GM18499 (cell line): ENCODE measurements at regions not wholly inside any gene's neighbourhood (a gene's known extent, or its start where the extent isn't known, plus 50 kb on each side); places are given as distances from the start of the nearest gene placed in this dataset.
"Not testable (repeated sequence)": the region's sequence is repeated elsewhere in the genome, so short reads cannot be mapped to it uniquely, and the experiment has no call there.

Source experiments
- ATAC-seq: cut with Tn5 transposase; IDR thresholded peaks from one replicate; pipeline ENCODE4 v1.9.1; 2021; ENCODE audit warnings: moderate number of reproducible peaks; ENCODE audit not compliant: insufficient read depth, unreplicated experiment

DNA sequence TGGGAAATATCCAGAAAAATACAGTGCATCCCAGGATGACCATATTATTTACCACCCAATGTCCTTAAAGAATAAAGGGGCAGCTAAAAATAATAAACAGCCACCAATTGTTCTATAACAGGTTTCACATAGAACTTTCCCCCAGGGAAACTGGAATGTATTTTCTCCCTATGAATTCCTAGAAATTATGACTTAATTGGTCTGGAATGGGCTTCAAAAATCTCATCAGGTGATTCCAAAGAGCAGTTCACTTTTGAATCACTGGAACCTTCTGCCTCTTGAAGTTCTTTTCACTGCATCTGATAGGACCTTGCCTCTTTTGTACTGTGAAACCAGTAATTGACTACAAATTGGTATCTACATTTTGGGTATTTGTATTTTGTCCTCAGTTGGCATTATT, 119.3 kb downstream of the ZNF330 start:
- no peak for ATAC-seq

GRCh38 chr4:141340458-141340857, 119.8 kb downstream of the ZNF330 start:
- ATAC-seq = no peak

DNA sequence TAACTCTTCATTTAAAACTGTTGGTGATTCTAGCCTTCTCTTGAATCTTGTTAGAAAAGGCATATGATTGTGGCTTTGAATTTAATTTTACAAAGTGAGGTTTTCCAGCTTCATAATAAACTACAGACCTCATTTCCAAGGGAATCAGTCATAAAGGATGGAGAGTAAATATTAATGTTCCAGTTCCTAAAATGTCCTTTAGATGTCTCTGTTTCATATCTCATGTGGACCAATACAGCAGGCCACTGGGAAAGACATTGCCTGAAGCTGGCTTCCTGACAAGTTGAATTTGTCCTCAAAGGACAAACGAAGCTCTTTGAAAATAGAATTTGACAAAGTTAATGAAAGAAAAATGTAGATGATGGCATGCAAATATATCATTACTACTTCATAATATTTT, 125.4 kb downstream of the ZNF330 start:
- ATAC-seq = no peak

GRCh38 chr4:141347684-141348083, 127.0 kb downstream of the ZNF330 start:
- no peak for ATAC-seq

DNA sequence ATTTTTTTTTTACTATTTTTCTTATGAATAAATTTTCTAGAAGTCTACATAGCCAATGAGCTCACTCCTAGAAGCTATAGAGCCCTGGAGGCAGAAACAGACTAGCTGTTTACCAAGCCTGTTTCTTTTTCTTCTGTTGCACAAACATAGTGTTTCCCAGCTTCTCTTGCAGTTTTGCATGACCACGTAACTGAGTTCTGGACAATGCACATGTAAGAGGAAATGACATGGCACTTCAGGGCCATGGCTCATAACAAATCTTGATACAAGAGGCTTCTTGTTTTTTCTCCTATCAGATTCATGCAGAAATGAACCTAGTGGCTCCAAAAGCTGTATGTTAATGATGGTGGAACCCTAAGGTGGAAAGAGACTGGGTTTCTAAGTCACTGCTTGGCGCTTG, 127.4 kb downstream of the ZNF330 start:
- no peak for ATAC-seq

- ATAC-seq = no peak
These were observed 127.9 kb downstream of the ZNF330 start for GRCh38 chr4:141348573-141348972.

DNA sequence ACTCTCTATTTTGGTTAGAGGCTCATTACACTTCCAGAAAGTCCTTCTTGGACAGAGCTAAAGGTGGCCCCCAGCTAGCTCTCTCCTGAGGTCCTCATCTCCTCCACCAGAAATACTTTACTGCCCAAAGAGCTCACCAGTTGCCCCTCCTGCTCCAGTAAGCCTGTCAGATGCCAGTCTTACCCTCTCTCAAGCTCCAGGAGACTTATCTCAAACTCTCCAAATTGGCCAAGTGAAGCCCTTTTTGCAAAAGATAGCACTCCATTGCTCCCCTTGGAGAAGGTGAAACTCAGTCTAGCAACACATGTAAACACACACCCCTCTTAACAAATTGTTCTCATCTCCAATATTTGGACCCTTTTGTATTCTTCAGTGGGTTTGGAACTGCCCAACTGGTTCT, 128.5 kb downstream of the ZNF330 start:
- ATAC-seq = no peak

- no peak for ATAC-seq
These were observed 129.6 kb downstream of the ZNF330 start for GRCh38 chr4:141350122-141350905.

DNA sequence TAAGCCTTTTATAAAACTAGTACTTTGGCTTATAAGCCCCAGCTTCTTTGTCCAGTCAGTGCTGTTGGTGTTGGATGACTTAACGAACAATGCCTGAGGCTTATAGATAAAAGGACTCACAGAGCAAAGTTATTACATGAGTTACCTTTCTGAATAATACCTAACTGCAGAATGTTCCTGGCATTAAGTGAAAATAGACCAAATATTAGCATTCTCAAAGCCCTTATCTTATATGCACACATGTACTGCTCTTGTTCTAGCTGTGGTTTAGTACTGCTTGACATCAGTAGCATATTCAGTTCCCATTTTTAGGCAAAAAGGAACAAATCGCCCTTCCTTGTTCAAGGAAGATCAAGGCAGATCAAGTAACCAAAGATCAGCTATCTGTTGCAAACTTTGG, 131.6 kb downstream of the ZNF330 start:
- ATAC-seq = no peak

GRCh38 chr4:141352909-141353525, 132.3 kb downstream of the ZNF330 start:
- no peak for ATAC-seq

GRCh38 chr4:141356321-141356962, 135.7 kb downstream of the ZNF330 start:
- no peak for ATAC-seq

DNA sequence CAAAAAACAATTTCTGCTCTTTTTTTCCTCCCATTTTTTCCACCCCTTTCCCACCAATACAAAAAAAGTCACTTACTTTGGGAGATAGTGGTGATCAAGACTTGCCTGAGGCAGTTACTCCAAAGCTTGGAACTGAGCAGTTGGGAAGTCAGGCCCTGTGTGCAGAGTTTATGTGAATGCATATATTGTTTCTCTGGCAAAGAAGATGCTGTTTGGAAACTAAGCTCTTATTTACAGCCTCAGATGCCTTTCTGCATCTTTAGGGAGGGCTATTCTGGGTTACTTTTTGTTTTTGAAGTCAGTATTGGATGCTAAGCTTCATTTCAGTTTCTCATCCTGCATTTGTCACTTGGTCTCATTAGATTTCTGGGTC, 136.3 kb downstream of the ZNF330 start:
- ATAC-seq = no peak

GRCh38 chr4:141368241-141368640, 147.5 kb downstream of the ZNF330 start:
- not testable (repeated sequence) for ATAC-seq

- no peak for ATAC-seq
These were observed 150.5 kb downstream of the ZNF330 start for GRCh38 chr4:141371206-141371605.

GRCh38 chr4:141375855-141376254, 155.2 kb downstream of the ZNF330 start:
- ATAC-seq = no peak

DNA sequence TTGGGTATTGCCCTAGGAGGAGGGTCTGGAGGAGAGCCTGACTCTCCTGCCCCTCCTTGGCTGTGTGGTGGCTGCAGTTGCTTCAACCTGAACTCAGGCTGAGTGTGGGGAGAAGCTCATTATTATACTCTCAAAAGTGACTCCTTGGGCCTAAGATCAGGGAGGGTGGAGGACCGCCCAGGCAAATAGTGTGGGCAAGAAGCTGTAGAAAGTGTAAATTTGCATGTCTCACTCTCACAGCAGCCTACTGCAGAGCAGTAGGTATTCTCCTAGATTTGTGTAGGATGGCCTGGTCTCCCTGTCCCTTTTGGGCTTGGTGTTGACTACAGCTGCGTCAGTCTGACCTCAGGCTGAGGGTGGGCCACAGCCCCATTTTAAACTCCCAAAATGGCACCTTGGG, 156.1 kb downstream of the ZNF330 start:
- peak; percentile 92 for ATAC-seq

DNA sequence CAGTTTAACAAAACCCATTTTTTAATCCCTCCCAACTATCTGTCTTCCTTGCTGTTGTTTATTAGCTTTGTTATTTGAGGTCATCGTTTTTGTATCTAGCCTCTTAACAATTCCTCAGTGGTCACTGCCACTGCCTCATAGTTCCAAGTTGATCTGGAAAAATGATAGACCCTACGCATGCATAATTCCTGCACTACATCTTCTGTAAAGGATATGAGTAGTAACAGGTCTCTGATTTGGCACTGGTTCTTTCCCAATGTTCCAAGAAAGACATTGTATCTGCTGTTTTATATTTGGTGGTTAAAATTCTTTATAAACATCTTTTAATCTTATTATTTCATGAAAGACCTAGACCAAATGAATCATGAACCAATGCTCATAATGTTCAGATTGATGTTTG, 166.6 kb downstream of the ZNF330 start:
- no peak for ATAC-seq

DNA sequence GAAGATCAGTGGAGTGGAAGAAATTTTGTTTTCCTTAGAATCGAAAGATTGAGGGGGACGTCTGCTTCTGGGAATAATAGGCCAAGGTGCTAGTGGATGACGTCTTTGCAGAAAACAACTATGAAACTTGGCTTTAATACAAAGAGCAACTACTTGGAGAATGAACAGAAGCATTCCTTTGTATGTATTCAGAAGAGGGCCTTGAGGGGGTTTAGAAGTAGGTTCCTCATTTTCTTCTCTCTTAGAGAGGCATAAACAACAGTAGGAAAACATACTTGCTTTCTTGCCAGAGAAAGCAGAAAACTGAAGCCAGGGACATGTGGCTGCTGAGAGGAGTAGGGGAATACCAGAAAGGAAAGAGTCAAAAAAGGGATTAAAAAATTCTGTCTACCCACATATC, 167.8 kb downstream of the ZNF330 start:
- no peak for ATAC-seq

DNA sequence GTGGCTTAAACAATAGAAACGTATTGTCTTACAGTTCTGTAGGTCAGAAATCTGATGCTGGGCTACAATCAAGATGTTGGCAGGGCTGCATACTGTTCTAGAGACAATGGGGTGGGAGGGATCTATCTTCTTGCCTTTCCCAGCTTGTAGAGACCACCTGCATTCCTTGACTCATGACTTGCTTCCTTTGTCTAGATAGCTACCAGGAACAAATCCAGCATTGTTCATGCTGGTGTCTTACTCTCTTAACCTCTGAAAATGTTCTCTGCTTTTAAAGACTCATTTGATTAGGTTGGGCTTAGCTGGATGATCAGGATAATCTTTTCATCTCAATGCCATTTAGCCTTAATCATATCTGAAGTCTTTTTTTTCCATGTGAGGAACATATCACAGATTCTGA, 169.0 kb downstream of the ZNF330 start:
- no peak for ATAC-seq

DNA sequence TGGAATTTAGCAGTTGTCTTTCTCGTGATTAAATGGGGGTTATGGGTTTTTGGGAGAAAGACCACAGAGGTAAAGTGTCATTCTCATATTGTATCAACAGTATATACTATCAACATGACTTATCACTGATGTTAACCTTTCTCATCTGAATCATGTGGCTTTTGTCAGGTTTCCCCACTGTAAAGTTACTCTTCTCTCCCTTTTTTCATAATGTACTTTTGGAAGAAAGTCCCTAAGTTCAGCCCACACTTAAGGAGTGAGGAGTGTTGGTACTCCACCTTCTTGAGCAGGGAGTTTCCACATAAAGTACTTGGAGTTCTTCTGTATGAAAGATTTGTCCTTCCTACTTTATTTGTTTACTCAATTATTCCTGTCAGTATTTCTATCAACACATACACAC, 169.9 kb downstream of the ZNF330 start:
- no peak for ATAC-seq

DNA sequence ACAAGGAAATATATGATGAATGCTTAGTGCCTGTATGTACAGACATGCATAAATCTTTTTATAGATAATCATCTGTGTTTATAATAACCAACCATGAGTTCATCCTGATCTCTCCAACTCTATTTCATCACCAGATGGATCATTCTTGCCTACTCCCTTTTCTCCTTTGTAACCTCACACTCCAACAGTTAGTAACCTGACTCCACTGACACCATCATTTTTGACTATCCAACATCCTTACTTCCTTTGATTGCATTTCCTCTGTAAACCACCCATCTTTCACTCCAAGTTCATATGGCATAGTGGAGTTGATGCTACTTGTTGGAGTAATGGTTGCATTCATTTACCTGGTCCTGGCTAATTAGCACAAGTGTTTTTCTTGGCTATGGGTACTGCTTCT, 170.6 kb downstream of the ZNF330 start:
- no peak for ATAC-seq

- no peak for ATAC-seq
These were observed 171.1 kb downstream of the ZNF330 start for GRCh38 chr4:141391771-141392170.
